ENCODE measurements at regions not wholly inside any gene's neighbourhood (a gene's known extent, or its start where the extent isn't known, plus 50 kb on each side); places are given as distances from the start of the nearest gene placed in this dataset.

DNA sequence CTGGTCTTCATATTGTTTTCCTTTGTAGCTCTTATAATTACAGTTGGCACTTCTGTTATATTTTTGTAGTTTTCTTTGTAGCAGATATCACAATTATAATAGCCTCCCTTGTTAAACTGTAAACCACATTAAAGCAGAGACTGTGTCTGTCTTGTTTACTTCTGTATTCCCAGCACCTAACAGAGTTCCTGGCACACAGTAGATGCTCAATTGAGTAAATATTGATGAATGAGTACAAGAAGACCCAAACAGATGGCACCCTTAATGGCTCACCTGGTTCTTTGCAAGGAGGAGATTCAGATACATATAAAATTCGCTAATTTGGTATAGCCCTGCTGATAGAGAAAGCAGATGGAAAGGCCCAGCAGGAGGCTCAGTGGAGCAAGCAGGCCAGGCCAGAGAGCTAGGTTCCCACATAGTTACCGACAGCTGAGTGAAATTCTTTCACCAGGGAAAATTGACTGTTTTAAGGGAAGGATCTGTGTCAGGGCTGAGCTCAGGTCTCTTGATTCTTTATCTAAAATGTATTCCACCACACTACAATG is 120.1 kb downstream of the NUP35 start:
- peak in 1 of 6 donors; percentile 27 for DNase-seq (ENCODE audit: low read depth in 4 of 6, low spot score in 6 of 6)
- H3K4me1 ChIP-seq (ENCODE audit: control insufficient read depth, insufficient read depth, low read length): no peaks in the 10 kb centered on the region
- no peaks in the 10 kb centered on the region for H3K36me3 ChIP-seq (ENCODE audit: control insufficient read depth, insufficient read depth, low read length)
- no peak overlapping the region for H3K4me3 ChIP-seq (ENCODE audit: low read depth, low read length)
- WGBS (ENCODE audit: insufficient coverage): 77% methylated on average over 1 of the region's 2 CpGs
- no peak overlapping the region for H3K27ac ChIP-seq (ENCODE audit: low read depth, low read length)
- H3K27me3 ChIP-seq (ENCODE audit: control insufficient read depth, insufficient read depth, low read length): no peaks in the 10 kb centered on the region
- no peaks in the 10 kb centered on the region for H3K9me3 ChIP-seq (ENCODE audit: control insufficient read depth, insufficient read depth, low read length)

DNA sequence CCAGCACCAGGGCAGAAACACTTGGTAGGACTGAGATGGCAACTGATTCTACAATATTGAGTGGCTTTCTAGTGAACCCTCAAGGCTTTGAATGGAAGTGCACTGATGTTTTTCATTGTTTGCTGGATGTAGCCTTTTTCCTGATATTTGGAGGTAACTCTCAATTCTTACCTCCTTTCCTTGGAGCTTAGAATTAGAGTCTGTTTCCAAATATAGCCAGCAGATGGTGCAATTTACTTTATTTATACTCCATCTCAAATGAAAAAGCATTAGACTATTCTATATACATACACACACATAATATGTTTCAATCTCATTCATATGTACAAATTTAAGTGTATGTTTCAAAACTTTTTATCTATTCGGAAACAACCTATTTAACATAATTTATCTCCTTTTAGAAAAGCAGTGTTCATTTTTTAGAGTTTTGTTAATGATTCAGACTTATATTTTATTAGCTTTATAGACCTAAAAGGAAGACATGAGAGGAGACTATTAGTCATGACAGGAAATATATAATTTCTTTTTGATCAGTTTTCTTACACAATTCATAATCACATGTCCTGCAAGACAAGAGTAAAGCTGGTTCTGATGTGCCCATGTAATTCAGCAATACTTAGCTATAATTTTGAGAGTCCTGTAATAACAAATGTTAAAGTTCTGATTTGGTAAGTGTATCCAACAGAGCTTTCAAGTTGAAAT is 124.8 kb downstream of the NUP35 start:
- Histone ChIP-seq H3K9me3 (ENCODE audit: control insufficient read depth, insufficient read depth, low read length) (no peaks in the 10 kb centered on the region), H3K4me3 (ENCODE audit: low read depth, low read length) (no peak overlapping the region), H3K36me3 (ENCODE audit: control insufficient read depth, insufficient read depth, low read length) (no peaks in the 10 kb centered on the region), H3K4me1 (ENCODE audit: control insufficient read depth, insufficient read depth, low read length) (peaks cover 3% of the 10 kb centered on the region), H3K27me3 (ENCODE audit: control insufficient read depth, insufficient read depth, low read length) (no peaks in the 10 kb centered on the region), H3K27ac (ENCODE audit: low read depth, low read length) (no peak overlapping the region)
- no CpG with 5 or more reads among the region's 1 CpG for WGBS (ENCODE audit: insufficient coverage)
- DNase-seq (ENCODE audit: low read depth in 4 of 6, low spot score in 6 of 6): peak in 5 of 6 donors; percentile 43 to 92 (median 50)

DNA sequence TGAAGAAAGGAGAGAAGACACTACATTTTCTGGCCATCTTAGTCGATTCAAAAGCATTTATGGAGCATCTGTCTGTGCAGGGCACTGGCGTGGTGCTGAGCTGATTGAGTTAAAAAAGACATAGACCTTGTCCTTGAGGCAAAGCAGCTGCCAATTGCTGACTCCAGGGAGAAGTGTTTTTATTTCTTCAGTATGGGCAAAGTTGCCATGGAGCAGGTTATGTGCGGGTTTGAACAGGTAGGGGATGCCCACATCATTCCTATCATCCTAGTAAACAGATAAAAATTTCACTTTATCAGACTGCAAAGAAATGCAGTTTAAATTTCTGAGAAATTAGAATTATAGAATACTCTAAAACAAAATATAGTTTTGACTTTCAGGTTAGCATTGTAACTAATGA is 125.8 kb downstream of the NUP35 start:
- 24% methylated on average over 2 of the region's 3 CpGs for WGBS (ENCODE audit: insufficient coverage)
- DNase-seq (ENCODE audit: low read depth in 4 of 6, low spot score in 6 of 6): peak in 1 of 6 donors; percentile 42
- no peaks in the 10 kb centered on the region for H3K36me3 ChIP-seq (ENCODE audit: control insufficient read depth, insufficient read depth, low read length)

DNA sequence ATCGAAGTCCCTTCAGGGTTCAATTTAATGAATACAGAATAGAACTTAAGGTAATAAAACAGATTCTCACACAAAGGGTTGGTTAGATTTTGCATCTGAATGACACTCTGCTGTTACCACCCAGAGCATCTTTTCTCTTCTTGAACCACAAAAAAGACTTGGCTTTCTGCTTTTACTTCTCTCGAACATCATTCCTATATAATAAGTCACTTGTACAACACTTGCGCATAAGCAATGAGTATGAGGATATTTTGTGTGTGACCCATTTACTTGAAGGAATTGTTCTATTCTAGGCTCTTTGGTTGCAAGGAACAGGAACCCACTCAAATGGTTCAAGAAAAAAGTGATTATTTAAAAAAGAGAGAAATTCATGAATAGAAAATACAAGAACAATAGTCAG is 126.2 kb downstream of the NUP35 start:
- no peak overlapping the region for H3K4me3 ChIP-seq (ENCODE audit: low read depth, low read length)
- no peak for DNase-seq (ENCODE audit: low read depth in 4 of 6, low spot score in 6 of 6)
- peaks cover 3% of the 10 kb centered on the region for H3K4me1 ChIP-seq (ENCODE audit: control insufficient read depth, insufficient read depth, low read length)
- no peaks in the 10 kb centered on the region for H3K27me3 ChIP-seq (ENCODE audit: control insufficient read depth, insufficient read depth, low read length)
- H3K36me3 ChIP-seq (ENCODE audit: control insufficient read depth, insufficient read depth, low read length): no peaks in the 10 kb centered on the region
- no CpG with 5 or more reads among the region's 3 CpGs for WGBS (ENCODE audit: insufficient coverage)
- no peak overlapping the region for H3K27ac ChIP-seq (ENCODE audit: low read depth, low read length)
- no peaks in the 10 kb centered on the region for H3K9me3 ChIP-seq (ENCODE audit: control insufficient read depth, insufficient read depth, low read length)

More for the DNA sequence above, 125.8 kb downstream of the NUP35 start:
- H3K27ac ChIP-seq (ENCODE audit: low read depth, low read length): no peak overlapping the region
- H3K4me3 ChIP-seq (ENCODE audit: low read depth, low read length): no peak overlapping the region
- H3K4me1 ChIP-seq (ENCODE audit: control insufficient read depth, insufficient read depth, low read length): peaks cover 3% of the 10 kb centered on the region
- H3K27me3 ChIP-seq (ENCODE audit: control insufficient read depth, insufficient read depth, low read length): no peaks in the 10 kb centered on the region
- no peaks in the 10 kb centered on the region for H3K9me3 ChIP-seq (ENCODE audit: control insufficient read depth, insufficient read depth, low read length)

DNA sequence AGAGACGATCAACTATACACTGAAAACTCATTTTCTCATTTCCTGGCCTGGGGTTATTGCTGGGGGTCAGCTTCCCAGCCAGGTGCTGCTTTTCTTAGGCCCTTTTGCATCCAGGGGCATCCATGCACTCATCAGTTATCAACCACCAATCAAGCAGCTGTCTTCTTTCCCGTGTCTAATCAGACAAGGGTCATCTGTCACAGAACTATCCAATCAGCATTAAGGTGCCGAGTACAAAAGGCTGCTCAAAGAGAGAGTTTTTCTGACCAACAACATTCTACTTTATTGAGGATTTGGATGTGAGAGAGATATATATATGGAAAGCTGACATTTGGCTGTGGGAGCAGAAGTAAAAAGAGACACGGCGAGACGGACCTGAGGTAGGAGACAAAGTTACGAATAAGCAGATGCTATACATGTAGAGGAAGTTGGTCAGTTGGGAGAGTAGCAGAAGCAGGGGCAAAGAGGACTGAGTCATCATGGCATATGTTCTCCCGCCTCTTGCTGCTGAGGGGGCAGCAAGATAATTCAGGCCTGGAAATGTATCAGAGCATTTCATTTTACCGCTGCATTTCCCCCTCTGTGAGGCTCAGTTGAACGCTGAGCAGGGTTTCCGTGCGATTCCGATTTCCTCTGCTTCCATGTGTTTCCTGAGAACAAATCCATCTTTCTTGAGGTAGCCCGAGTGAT is 129.3 kb downstream of the NUP35 start:
- WGBS (ENCODE audit: insufficient coverage): 89% methylated on average over 10 of the region's 14 CpGs
- Histone ChIP-seq H3K9me3 (ENCODE audit: control insufficient read depth, insufficient read depth, low read length) (no peaks in the 10 kb centered on the region), H3K36me3 (ENCODE audit: control insufficient read depth, insufficient read depth, low read length) (no peaks in the 10 kb centered on the region), H3K4me3 (ENCODE audit: low read depth, low read length) (no peak overlapping the region), H3K27me3 (ENCODE audit: control insufficient read depth, insufficient read depth, low read length) (no peaks in the 10 kb centered on the region), H3K27ac (ENCODE audit: low read depth, low read length) (no peak overlapping the region), H3K4me1 (ENCODE audit: control insufficient read depth, insufficient read depth, low read length) (peaks cover 3% of the 10 kb centered on the region)
- peak in 1 of 6 donors; percentile 9 for DNase-seq (ENCODE audit: low read depth in 4 of 6, low spot score in 6 of 6)

DNA sequence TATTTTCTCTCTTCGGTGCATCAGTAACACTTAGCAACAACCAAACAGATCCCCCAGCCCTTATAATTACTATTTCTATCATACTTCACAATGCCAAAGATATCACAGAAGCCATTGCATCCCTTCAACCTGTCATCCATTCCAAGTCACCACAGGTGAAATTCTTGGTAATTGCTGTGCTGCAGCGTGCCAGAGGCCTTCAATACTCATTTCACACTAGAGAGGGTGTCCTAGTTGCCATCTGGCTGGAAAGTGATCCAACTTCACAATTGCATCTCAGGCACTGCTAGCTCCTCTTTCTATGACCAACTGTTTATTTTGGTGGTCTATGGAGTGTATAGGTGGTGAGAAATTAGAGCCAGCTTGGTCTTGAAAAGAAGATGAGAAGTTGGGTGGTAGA is 131.2 kb downstream of the NUP35 start:
- WGBS (ENCODE audit: insufficient coverage): 100% methylated on average over 1 of the region's 2 CpGs

DNA sequence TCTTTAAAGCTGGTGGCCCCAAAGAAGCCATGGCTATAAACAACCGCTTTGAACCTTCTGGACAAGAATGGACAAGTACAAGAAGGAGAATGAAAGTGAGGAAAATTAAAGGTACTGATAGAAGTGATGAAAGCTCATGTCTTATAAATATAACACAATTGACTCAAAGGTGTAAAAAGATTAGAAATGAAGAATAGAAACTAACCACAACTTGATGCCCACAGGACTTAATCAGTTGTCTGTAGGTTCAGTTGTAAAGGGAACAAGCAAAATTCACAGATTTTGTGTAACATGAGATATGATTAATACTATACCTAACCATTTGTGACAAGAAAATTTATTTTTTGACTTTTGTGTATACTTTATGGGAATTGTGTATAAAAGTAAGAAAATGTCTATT is 135.7 kb downstream of the NUP35 start:
- no peaks in the 10 kb centered on the region for H3K36me3 ChIP-seq (ENCODE audit: control insufficient read depth, insufficient read depth, low read length)
- no peaks in the 10 kb centered on the region for H3K27me3 ChIP-seq (ENCODE audit: control insufficient read depth, insufficient read depth, low read length)
- 100% methylated on average over 1 of the region's 1 CpG for whole genome bisulfite sequencing (ENCODE audit: insufficient coverage)
- no peak for DNase-seq (ENCODE audit: low read depth in 4 of 6, low spot score in 6 of 6)
- H3K4me1 ChIP-seq (ENCODE audit: control insufficient read depth, insufficient read depth, low read length): no peaks in the 10 kb centered on the region
- H3K9me3 ChIP-seq (ENCODE audit: control insufficient read depth, insufficient read depth, low read length): no peaks in the 10 kb centered on the region
- H3K4me3 ChIP-seq (ENCODE audit: low read depth, low read length): no peak overlapping the region
- no peak overlapping the region for H3K27ac ChIP-seq (ENCODE audit: low read depth, low read length)

More for the DNA sequence above, 131.2 kb downstream of the NUP35 start:
- no peaks in the 10 kb centered on the region for H3K4me1 ChIP-seq (ENCODE audit: control insufficient read depth, insufficient read depth, low read length)
- no peaks in the 10 kb centered on the region for H3K9me3 ChIP-seq (ENCODE audit: control insufficient read depth, insufficient read depth, low read length)
- H3K4me3 ChIP-seq (ENCODE audit: low read depth, low read length): no peak overlapping the region
- H3K36me3 ChIP-seq (ENCODE audit: control insufficient read depth, insufficient read depth, low read length): no peaks in the 10 kb centered on the region
- H3K27ac ChIP-seq (ENCODE audit: low read depth, low read length): no peak overlapping the region
- DNase-seq (ENCODE audit: low read depth in 4 of 6, low spot score in 6 of 6): peak in 2 of 6 donors; percentile 23 to 60
- H3K27me3 ChIP-seq (ENCODE audit: control insufficient read depth, insufficient read depth, low read length): no peaks in the 10 kb centered on the region

DNA sequence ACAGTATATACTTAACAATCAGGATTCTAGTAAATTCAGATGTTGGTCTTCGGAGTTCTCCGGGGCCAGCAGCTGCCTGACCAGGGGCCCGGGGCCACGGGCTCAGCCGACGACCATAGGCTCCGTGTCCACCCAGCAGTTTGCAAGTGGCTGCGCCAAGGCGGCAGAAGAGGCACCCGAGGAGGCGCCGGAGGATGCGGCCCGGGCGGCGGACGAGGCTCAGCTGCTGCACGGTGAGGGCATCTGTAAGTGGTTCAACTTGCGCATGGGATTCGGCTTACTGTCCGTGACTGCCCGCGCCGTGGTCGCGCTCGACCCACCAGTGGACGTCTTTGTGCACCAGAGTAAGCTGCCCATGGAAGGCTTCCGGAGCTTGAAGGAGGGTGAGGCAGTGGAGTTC is 136.3 kb downstream of the NUP35 start:
- WGBS (ENCODE audit: insufficient coverage): 99% methylated on average over 28 of the region's 29 CpGs
- no peaks in the 10 kb centered on the region for H3K4me1 ChIP-seq (ENCODE audit: control insufficient read depth, insufficient read depth, low read length)
- no peak for DNase-seq (ENCODE audit: low read depth in 4 of 6, low spot score in 6 of 6)

DNA sequence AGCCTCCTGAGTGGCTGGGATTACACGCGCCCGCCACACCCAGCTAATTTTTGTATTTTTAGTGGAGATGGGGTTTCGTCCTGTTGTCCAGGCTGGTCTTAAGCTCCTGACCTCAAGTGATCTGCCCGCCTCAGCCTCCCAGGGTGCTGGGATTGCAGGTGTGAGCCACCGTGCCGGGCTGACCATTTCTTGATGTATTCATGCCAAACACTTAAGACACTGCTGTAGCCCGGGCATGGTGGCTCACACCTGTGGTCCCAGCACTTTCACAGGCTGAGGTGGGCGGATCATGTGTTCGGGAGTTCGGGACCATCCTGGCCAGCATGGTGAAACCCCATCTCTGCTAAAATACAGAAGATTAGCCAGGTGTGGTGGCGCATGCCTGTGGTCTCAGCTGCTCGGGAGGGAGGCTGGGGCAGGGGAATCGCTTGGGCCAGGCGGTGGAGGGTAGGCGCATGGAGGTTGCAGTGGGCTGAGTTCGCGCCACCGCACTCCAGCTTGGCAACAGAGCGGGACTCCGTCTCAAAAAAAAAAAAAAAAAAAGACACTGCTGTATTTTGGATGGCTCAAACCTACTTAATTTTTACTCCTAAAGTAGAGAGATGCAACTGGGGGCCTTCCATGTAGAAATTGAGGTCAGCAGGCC is 140.8 kb downstream of the NUP35 start:
- Histone ChIP-seq H3K4me1 (ENCODE audit: control insufficient read depth, insufficient read depth, low read length) (no peaks in the 10 kb centered on the region), H3K36me3 (ENCODE audit: control insufficient read depth, insufficient read depth, low read length) (no peaks in the 10 kb centered on the region), H3K27me3 (ENCODE audit: control insufficient read depth, insufficient read depth, low read length) (no peaks in the 10 kb centered on the region), H3K4me3 (ENCODE audit: low read depth, low read length) (no peak overlapping the region), H3K9me3 (ENCODE audit: control insufficient read depth, insufficient read depth, low read length) (peaks cover 1% of the 10 kb centered on the region), H3K27ac (ENCODE audit: low read depth, low read length) (no peak overlapping the region)
- WGBS (ENCODE audit: insufficient coverage): 96% methylated on average over 14 of the region's 21 CpGs
- no peak for DNase-seq (ENCODE audit: low read depth in 4 of 6, low spot score in 6 of 6)

More for the DNA sequence above, 136.3 kb downstream of the NUP35 start:
- Histone ChIP-seq H3K9me3 (ENCODE audit: control insufficient read depth, insufficient read depth, low read length) (no peaks in the 10 kb centered on the region), H3K36me3 (ENCODE audit: control insufficient read depth, insufficient read depth, low read length) (no peaks in the 10 kb centered on the region), H3K27me3 (ENCODE audit: control insufficient read depth, insufficient read depth, low read length) (no peaks in the 10 kb centered on the region), H3K4me3 (ENCODE audit: low read depth, low read length) (no peak overlapping the region), H3K27ac (ENCODE audit: low read depth, low read length) (no peak overlapping the region)
